CMK (cell line): ENCODE measurements at regions not wholly inside any gene's neighbourhood (a gene's known extent, or its start where the extent isn't known, plus 50 kb on each side); places are given as distances from the start of the nearest gene placed in this dataset.

ENCODE experiments used
- DNase-seq: peaks from one replicate; pipeline ENCODE4 v3.0.0-alpha.2; 2010; ENCODE audit warnings: low read depth

DNA sequence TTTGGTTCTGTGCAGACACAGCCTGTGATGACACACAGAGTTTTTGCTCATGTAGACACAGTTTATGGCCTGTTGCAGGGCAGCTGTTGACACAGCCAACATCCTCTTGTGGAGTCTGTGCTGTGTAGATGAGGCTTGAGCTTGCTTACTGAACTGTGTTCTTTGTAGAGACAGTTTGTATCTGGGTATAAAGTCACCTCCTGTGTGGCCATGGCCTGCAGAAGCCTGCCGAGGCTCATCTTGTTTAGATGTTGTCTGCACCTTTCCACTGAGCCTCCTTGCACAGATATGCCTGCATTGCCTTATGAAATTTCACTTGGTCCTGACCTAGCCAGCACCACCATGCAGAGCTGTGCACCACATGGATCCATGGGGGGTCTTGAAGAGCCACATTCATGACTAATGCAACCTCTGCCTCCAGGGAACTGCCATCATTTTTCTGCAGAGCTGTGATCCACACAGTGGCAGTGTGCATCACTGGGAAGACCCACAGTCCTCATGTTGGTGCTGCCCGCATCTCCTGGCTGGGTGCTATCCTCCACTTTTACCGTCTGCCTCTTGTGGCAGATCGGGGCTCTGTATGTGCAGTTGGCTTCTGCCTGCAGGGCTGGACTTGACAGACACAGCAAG lies 198.0 kb upstream of the MAMLD1 start:
- DNase-seq = no peak

DNA sequence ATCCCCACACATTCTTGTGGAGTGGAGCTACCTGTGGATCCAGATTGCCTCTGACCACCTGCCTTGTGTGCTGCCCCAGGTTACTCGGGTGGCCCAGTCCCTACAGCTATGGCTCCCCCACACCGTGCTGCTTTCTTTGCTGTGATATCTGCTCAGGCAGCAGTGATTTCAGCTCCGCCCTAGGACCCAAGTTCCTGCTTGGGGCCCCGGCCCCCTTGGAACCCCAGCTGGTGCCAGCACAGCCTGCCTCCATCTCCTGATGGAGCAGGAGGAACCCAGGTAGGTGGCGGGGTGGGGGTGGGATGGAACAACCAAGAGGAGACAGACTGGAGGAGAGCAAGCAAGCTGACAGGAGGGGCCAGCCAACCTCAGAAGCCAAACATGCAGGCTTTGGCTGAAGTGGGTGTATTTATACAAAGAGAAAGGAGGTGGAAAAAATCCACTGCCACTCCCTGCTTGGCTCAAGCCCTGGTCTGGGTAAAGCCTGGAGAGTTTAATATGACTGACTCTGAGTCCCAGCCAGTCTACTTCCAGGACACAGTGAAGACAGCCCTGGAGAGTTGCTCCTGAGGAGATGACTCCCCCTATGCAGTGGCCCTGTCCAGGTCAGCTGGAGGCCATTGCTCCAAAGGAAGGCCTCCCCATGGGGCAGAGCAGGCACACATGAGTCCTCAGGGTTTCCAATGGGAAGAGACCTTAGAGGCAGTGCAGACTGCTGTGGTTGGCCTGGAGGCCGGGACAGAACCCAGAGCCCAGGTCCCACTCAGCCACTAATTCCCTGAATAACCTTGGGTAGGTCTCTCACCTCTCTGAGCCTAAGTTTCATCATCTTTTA lies 197.1 kb upstream of the MAMLD1 start:
- DNase-seq = no peak

DNA sequence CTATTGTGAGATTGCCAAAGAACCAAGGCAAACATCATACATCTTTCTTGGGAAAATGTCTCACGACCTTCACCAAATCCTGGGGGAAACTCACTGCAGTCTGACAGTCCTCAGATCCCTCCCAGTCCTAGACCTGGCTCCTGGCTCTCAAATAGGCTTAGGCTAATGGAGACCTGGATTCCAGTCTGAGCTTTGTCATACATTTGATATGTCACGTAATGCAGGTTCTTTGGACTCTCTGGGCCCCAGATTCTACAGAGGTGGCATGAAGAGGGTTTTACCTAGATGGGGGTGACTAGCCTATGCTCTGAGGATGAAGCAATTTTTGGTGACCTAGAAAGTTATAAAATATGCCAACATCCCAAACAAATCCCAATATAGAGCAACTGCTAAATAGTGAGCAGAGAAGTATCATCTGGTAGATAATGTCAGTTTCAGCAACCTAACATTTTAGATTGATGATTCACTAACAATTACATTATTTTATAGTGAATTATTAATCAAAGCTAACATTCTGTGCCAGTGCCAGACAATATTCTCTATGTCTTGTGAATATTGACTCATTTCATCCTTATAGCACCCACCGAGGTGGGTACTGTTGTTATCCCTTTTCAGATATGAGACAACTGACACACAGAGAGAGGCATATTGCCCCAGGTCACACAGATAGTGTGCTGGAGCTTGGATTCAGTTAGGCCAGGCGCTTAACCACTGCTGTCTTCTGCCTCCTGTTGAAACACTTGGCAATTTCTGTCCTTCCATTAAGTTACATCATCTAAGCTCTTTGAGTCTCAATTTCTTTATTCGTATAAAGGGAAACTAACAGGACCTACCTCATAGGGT lies 195.4 kb upstream of the MAMLD1 start:
- DNase-seq = no peak

DNA sequence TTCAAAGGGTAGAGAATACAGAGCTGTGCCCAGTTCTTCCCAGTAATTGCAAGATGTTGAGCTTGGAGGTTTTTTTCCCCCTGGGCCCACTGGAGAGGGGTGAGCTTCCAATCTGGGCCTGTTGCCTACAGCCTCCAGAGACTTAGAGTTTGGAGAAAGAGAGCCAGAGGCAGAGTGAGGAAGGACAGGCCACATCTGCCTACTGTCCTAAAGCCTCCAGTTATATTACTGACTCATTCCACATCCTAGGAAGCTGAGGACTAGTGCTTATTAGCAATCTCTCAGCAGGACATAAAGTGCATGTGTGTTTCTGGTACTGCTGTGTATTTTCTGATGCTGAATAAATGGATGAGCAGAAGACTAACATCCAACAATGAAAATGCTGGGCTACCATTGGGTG lies 181.0 kb upstream of the MAMLD1 start:
- DNase-seq = no peak

DNA sequence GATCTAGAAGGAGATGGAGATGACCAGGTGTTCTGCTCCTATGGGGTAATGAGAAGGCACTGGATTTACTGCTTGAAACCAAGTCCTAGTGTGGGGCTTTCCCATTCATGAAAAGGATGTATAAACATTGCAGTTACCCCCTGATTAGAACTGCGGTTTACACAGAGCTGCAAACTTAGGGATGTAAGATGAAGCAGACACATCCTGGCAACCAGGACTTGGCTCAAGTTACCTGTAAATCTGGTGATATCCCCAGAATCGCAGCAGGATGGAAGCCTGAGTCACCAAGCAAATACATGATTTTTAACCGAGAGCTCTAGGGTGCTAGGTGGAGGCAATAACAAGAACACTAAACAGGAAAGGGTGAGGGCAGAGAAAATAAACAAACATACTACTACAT lies 178.6 kb upstream of the MAMLD1 start:
- DNase-seq = no peak

DNA sequence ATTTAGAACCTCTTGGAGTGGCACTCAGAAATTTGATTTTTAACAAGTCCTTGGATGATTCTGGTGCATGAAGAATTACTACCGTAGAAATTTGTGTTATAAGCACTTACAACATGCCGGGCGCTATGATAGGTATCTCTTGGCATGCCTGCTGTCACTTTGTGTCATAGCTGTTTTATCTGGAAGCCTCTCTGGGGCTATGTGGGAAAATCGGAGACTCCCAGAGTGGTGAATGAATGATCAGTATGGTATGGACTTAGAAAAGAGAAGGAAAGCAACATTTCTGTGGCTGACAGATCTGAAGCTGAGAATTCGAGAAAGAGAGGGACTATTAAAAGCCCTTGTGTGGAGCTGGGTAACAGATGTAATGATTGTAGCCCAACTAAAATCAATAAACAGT lies 177.4 kb upstream of the MAMLD1 start:
- DNase-seq = no peak

DNA sequence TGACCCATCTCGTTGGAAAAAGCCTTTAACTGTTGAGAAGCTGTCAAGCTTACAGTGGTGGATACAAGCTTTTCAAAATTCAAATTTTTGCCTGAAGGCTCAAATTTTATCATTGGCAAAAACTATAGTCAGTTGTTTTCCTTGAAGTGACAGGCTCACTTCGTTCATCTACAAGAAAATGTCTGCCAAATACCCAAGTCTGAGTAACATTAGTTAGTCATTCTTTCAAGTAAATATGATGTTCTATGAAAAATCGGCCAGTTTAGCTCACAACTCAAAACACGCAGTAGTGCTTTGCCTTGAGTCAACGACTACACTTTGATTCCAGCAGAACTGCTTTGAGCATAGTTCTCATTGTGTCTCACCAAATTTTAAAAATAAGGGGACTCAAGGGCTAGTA lies 170.3 kb upstream of the MAMLD1 start:
- no peak for DNase-seq

DNA sequence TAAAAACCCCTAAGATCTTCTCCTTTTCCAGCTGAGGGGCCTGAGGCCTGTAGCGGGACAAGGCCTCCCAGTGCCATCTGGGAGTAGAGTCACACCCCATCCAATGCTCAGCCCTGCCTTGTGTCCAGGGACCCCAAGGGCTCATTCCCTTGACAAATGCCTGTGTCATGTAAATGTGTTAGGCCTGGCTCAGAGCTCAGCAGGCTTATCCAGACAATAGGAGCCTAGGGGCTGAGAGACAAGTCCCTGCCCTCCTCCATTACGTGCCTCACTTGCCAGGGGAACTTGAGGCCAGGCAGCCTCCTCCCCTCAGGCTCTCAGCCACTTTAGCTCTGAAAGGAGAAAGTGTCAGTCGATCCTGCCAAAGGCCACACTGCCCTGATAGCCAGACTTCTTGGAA lies 166.8 kb upstream of the MAMLD1 start:
- DNase-seq = no peak

DNA sequence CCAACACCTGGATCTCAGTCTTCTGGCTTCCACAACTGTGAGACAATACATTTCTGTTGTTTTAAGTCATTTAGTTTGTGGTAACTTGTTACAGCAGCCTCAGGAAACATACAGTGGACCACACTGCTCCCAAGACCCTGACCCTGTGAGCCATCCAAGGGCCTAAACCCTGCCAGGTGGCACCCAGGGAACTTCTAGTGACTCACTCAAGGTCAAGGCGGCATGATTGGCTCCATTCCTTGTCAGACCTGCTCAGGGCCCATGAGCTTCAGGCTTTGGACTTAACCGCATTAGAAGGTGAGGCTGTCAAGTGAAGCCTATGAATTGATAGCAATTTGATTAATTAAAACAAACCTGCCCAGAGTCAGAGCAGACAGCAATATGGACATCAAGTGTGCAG lies 165.7 kb upstream of the MAMLD1 start:
- DNase-seq = no peak

DNA sequence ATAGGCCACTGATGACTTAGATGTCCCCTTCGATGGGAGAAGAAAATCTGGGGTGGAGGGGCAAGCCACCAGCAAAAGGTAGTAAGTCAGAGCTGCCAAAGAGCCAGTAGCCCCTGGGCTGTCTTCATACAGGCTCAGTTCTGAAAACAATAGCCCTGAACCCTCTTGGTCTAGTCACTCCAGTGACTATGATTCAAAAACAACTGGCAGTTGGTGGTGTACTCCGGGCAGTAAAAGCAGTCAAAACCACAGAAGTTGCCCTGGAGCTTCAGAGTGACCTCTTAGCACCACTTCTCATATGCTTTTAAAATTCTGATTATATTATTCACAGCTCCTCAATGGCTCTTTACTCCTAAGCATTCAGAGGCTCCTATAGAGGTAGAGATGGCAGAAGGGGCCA lies 164.3 kb upstream of the MAMLD1 start:
- no peak for DNase-seq

DNA sequence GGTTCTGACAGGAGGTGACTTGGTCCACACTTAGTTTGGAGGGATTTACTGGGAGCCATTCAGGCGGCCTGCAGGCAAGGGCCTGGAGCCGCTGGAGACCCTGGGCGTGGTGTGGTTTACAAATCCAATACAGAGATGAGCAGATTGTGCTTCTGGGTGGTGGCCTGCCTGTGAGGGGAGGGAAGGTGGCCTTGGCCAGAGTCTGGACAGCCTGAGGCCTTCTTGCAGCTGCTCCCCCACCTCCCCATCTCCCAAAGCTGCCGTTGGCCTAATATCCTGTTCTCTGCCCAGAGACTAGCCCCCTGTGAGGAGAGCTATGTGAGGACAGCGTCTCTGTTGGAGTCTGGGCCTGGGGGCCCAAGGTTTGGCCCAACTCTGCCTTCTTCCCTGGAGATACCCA lies 163.9 kb upstream of the MAMLD1 start:
- no peak for DNase-seq

DNA sequence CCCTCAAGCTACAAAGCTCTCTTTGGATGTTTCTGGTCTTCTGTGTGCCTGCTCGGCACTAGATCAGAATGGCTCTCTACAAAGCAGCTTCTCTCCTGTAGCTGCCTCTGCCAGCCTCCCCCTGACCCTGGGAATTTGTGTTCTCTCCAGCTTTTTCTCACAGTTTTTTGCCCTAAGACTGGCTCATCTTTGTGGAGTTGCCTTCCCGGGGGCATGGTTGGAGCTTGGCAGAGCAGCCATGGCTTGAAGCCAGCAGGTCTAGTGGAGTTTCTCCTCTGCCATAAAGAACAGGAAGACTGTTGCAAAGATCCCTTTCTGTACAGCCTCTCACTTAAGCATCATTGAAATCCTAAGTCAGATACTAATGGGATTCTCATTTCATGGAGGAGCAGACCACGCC lies 163.3 kb upstream of the MAMLD1 start:
- DNase-seq = no peak

DNA sequence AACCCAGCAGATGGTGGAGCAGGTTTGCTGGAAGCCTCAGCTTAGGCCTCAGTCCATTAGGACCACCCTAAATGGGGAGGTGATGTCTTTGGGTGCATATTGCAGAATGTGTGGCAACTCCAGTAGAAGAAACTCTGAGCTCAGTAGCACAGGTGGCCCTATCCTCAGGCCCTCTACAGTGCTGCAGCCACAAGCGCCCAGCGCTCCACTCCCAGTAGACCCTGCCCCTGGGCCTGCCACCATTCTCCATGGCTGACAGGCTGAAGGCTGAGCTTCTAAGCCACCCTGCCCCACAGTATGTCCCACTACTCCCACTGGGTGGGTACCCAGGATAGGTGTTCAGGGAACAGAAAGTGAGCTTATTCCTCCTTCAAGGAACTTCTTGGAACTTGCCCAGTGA lies 162.8 kb upstream of the MAMLD1 start:
- DNase-seq = no peak

DNA sequence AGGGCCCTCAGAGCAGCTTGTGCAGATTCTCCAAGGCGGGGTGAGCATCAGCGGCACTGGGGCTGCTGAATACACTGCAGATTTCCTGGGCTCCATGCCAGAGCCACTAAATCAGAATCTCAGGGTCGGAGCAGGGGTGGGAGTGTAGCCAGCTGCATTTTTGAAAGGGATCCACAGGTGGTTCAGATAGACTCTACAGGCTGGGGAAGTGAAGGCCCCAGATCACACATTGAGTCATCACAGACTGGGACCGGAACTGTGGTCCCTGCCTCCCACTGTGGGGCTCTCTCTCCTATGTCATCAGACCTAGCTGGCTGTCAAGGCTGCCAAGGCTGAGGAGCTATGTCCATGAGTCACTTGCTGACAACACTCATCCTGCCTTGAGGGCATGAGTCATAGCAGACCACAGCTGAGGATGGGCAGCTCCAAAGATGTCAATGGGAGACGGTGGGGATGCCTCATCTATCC lies 162.3 kb upstream of the MAMLD1 start:
- no peak for DNase-seq

DNA sequence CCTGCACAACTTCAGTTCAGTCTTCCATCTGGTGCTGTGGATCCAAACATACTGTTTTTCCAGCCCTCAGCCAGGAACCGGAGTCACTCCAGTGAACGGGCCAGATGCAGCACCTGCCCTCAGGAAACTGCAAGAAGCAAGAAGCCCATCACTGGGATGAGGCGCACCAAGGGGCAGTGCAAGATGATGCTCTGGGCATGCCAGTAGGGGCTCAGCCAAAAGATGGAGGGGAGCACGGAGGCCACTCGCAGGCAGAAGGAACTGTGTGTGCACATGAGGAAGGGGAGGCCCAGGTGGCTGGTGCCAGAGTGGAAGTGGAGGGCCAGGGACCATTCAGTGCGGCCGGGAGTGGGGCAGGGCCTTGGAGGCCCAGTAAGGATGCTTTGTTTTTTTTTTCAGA lies 161.7 kb upstream of the MAMLD1 start:
- DNase-seq = no peak

DNA sequence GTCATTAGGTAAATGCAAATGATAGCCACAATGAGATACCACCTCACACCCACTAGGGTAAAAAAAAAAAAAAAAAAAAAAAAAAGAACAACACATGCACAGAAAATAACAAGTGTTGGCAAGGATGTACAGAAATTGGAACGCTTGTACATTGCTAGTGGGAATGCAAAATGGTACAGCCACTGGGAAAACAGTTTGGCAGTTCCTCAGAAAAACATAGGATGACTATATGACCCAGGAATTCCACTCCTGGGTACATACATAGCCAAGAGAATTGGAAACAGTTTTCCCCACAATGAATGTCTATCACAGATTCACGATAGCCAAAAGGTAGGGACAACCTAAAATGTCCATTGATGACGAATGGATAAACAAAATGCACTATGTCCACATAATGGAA lies 161.3 kb upstream of the MAMLD1 start:
- DNase-seq = no peak

DNA sequence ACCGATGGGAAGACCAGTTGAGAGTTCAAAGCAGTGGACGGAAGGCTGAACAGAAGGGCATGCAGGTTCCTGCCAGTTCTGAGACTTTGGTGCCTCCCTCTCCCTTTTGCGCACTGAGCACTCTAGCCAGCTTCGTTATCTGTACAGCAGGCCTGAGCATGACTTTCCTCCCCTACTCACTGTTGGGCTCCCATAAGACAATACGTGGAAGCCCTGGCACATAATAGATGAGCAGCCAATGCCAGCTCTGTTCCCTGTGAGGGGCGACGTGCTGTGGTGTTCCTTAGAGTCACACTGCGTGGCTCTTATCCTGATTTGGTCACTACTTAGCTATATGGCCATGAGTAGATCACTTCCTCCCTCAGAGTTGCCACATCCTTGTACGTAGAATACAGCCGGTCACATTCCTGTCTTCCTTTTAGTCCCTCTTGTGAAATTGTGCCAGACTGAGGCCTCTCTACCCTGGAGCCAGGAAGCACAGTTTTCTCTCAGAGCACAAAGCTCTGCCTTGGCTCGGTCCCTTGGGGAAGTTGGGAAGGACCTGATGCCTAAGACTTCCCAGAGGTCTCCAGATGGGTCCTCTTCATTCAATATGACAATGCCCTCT lies 160.4 kb upstream of the MAMLD1 start:
- no peak for DNase-seq

DNA sequence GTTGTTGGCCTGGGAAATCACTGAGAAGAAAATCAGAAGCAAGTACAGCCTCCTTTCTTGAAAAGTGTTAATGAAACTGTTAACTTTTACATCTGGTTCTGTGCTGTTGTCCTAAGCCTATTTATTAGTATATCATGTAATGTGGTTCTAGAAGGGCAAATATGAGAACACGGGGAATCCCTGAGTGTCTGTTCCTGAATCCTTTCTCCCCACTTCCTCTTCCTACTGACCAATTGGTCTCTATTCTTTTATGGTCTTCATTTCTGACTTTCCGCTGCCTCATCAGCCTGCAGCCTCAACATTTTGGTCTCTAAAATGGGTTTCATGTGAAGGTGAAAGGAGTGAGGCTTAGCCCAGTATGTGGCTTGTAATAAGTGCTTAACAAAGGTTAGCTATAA lies 159.9 kb upstream of the MAMLD1 start:
- DNase-seq = no peak

DNA sequence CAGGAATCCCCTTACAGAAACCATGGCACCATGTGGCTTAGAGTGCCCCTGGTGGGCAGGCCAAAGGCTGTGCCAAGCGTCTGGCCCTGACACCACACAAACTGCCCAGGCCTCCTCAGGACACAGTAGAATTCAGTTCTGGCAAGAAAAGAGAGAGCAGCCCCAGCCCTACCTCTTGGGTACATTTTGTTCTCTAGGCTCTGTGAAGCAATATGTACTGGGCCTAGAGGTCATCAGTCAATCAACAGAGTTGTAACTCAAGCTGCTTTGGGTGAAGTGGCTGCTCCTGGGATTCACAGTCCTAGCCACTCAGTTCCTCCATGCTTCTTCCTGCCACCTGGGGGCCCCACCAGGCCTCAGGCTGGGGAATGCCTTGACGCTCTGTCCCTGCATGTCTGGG lies 158.1 kb upstream of the MAMLD1 start:
- no peak for DNase-seq

DNA sequence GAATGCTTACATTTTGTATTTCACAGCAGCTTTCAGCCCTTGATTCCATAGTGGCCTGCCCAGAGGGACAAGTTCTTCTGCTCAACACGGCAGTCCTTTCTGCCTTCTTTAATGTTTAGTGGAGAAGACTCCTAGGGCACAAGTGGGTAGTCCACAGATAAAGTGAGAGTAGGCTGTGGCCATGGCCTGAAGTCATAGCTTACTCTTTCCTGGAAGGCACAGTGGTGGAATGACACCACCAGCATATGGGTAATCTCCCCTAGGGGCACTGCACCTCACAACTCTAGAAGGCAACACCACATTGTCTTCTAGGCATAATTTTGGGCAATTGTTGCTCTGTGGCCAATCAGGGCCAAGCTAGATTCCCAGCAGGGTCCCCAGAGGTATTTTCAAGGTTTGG lies 155.4 kb upstream of the MAMLD1 start:
- DNase-seq = no peak

DNA sequence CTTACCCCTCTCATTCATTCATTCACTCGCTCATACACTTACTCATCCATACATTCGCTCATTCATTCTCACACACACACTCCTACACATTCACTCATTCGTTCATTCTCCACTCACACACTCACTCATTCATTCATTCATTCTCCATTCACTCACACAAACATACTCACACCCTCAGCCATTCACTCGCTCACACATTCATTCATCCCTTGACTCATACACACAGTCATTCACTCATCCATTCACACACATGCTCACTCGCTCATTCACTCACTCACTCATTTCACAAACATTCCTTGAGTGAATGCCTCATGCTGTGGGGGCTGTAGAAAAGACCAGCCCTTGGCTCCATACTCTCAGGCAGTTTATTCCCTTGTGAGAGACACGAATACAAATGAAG lies 151.1 kb upstream of the MAMLD1 start:
- no peak for DNase-seq

DNA sequence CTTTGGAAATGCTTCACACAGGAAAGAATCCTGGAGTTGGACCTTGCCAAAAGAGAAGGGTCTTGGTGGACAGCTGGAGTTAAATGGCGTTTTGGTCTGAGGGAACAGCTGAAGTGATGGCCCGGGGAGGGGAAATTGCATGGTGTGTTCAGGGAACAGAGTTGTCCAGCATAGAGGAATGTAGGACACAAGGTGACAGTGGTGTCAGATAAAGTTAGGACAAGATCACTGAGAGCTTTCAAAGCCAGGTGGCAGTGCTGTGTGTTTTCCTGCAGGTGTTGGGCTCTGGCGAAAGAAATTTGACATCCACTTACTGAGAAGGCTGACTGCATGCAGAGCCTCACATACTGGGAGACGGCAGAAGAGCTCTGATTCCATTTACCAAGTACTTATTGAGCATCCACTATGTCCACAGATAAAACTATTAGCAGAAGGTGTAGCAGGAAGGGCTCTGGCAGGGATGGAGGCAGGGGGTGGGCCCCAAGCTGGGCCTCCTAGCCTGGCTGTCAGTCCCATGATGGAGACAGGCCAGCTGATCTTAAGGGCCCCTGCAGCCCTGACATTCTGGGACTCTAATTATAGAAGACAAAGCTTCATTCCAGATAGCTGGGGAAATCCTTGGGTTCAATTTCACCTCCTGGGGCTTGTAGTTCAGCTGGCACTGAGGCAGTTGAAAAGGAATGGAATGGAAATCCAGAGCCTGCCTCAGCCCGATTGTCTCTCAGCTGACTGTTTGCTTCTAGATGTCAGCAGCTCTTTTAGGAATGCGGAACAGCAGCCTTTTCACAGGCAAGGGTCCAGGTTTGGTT lies 150.2 kb upstream of the MAMLD1 start:
- no peak for DNase-seq
